22Rv1 (cell line): ENCODE measurements at regions not wholly inside any gene's neighbourhood (a gene's known extent, or its start where the extent isn't known, plus 50 kb on each side); places are given as distances from the start of the nearest gene placed in this dataset.

Experiments used
- CTCF ChIP-seq: fragments of 450-650 bp; IDR thresholded peaks from 2 replicates; pipeline ENCODE4 v1.5.1; 2017; ENCODE audit warnings: mild to moderate bottlenecking
- ZFX ChIP-seq: fragments of 450-650 bp; IDR thresholded peaks from 2 replicates; pipeline ENCODE4 v1.6.1; 2017; ENCODE audit warnings: antibody characterized with exemption, borderline replicate concordance

- TF ChIP-seq CTCF (no peak), ZFX (no peak)
These were observed 863.9 kb downstream of the EPHA3 start for GRCh38 chr3:89971329-89971728.
